ENCODE measurements at regions not wholly inside any gene's neighbourhood (a gene's known extent, or its start where the extent isn't known, plus 50 kb on each side); places are given as distances from the start of the nearest gene placed in this dataset.

DNA sequence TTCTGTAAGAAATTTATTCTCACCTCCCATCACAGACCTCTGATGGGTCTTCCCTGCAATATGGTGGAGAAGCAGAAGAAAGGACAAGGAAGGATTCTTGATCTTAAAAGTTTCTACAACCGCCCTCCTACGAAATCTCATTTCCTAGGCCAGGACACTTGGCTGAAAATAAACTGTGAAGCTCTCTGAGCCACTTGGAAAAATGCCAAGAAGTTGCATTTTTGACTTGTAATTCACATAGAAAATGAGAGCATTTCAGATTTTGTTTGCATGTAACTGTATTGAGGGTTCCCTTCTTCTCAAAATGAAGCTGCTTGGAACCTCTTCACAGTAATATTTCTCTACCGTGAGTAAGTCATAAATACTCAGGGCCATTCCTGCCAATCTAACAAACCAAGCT is 458.3 kb upstream of the SLC14A2 start:
- Histone ChIP-seq H3K27ac (ENCODE audit: low read depth, low read length) (no peak overlapping the region), H3K9ac (ENCODE audit: low read length) (no peak overlapping the region), H3K4me3 (ENCODE audit: low read depth in 1 of 2, low read length in 2 of 2) (no peak overlapping the region), H3K36me3 (ENCODE audit: insufficient read depth, low read length) (no peaks in the 10 kb centered on the region), H3K4me1 (ENCODE audit: insufficient read depth, low read length) (no peaks in the 10 kb centered on the region), H3K27me3 (ENCODE audit: control insufficient read depth in 1 of 2, insufficient read depth in 2 of 2, low read length in 2 of 2) (no peaks in the 10 kb centered on the region), H3K9me3 (ENCODE audit: low read length) (no peaks in the 10 kb centered on the region)

DNA sequence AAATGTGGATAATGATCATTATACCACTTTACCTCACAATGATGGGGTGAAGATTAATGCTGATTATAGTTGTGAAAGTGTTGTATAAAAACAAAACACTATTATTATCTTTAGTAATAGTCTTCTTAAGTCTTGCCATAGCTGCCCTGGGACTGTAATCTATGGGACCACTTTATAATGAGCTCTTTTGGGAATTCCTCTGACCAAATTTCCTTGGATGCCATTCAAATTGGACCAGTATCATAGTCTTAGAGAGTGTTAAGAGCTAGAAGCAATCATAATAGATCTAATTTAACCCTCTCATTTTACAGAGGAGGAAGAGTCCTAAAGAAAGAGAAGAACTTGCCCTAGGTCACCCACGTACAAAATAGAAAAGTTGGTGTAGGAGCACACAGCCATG is 457.7 kb upstream of the SLC14A2 start:
- H3K27me3 ChIP-seq (ENCODE audit: control insufficient read depth in 1 of 2, insufficient read depth in 2 of 2, low read length in 2 of 2), result no peaks in the 10 kb centered on the region
- no peak overlapping the region for H3K9ac ChIP-seq (ENCODE audit: low read length)
- no peak overlapping the region for H3K27ac ChIP-seq (ENCODE audit: low read depth, low read length)

DNA sequence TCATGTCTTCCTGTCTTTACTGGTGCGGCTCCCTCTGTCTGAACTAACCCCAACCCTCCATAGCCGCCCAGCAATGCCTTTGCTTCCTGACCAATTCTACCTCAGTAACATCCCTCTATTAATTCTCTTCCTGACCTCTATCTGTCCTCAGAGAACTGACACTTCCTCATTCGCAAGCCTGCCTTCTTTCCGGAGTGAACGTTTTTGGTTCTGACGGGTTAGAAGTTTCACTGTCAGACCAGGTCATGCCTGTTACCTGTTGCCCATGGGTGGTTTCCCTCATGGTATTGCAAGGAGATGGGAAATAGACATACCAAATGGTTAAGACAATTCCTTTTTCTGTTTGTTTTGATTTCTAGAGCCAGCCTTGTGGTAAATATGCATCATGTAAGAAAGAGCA is 453.4 kb upstream of the SLC14A2 start:
- Histone ChIP-seq H3K4me1 (ENCODE audit: insufficient read depth, low read length) (no peaks in the 10 kb centered on the region), H3K27ac (ENCODE audit: low read depth, low read length) (no peak overlapping the region), H3K4me3 (ENCODE audit: low read depth in 1 of 2, low read length in 2 of 2) (no peak overlapping the region), H3K9ac (ENCODE audit: low read length) (no peak overlapping the region), H3K36me3 (ENCODE audit: insufficient read depth, low read length) (no peaks in the 10 kb centered on the region), H3K9me3 (ENCODE audit: low read length) (no peaks in the 10 kb centered on the region), H3K27me3 (ENCODE audit: control insufficient read depth in 1 of 2, insufficient read depth in 2 of 2, low read length in 2 of 2) (no peaks in the 10 kb centered on the region)

More for the DNA sequence above, 457.7 kb upstream of the SLC14A2 start:
- H3K9me3 ChIP-seq (ENCODE audit: low read length), result no peaks in the 10 kb centered on the region
- no peaks in the 10 kb centered on the region for H3K36me3 ChIP-seq (ENCODE audit: insufficient read depth, low read length)
- no peak overlapping the region for H3K4me3 ChIP-seq (ENCODE audit: low read depth in 1 of 2, low read length in 2 of 2)
- H3K4me1 ChIP-seq (ENCODE audit: insufficient read depth, low read length), result no peaks in the 10 kb centered on the region

DNA sequence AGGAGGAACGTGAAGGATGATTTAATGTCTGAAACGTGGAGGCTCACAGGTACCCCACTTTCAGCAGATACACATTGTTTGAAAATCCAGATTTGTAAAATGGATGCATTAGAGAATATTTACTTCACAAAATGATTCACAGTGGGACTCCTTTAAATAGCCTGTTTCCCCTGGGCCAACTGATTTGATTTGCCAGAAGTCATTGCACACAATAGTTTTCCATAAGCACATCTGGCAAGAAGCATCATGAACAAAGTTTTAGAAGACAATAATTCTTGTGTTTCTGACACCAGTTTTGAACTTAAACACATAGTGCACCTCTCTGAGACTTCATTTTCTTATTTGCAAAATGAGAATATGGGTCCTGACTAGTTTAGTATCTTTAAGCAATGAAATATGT is 451.4 kb upstream of the SLC14A2 start:
- Histone ChIP-seq H3K4me3 (ENCODE audit: low read depth in 1 of 2, low read length in 2 of 2) (no peak overlapping the region), H3K9ac (ENCODE audit: low read length) (no peak overlapping the region), H3K4me1 (ENCODE audit: insufficient read depth, low read length) (no peaks in the 10 kb centered on the region), H3K9me3 (ENCODE audit: low read length) (no peaks in the 10 kb centered on the region), H3K36me3 (ENCODE audit: insufficient read depth, low read length) (no peaks in the 10 kb centered on the region), H3K27me3 (ENCODE audit: control insufficient read depth in 1 of 2, insufficient read depth in 2 of 2, low read length in 2 of 2) (no peaks in the 10 kb centered on the region), H3K27ac (ENCODE audit: low read depth, low read length) (no peak overlapping the region)

DNA sequence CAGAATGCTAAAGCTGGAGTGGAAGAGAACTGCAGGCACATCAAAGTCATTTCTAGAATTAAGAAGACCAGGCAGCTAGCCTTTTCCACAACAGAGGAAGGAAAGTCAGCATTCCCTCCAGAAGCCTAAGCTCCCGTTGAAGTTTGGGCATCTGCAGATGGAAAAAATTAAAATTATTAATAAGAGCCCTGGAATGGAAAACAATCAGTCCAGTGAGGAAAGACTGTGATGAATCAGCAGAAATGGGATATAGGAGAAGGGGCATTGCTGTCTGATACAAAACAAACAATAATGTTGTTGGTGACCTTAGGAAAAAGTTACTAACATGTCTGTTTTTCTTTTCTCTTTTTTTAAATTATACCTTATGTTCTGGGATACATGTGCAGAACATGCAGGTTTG is 450.7 kb upstream of the SLC14A2 start:
- H3K27me3 ChIP-seq (ENCODE audit: control insufficient read depth in 1 of 2, insufficient read depth in 2 of 2, low read length in 2 of 2), result no peaks in the 10 kb centered on the region
- H3K27ac ChIP-seq (ENCODE audit: low read depth, low read length), result no peak overlapping the region
- H3K4me1 ChIP-seq (ENCODE audit: insufficient read depth, low read length), result no peaks in the 10 kb centered on the region
- H3K9ac ChIP-seq (ENCODE audit: low read length), result no peak overlapping the region
- no peak overlapping the region for H3K4me3 ChIP-seq (ENCODE audit: low read depth in 1 of 2, low read length in 2 of 2)
- no peaks in the 10 kb centered on the region for H3K9me3 ChIP-seq (ENCODE audit: low read length)
- no peaks in the 10 kb centered on the region for H3K36me3 ChIP-seq (ENCODE audit: insufficient read depth, low read length)

DNA sequence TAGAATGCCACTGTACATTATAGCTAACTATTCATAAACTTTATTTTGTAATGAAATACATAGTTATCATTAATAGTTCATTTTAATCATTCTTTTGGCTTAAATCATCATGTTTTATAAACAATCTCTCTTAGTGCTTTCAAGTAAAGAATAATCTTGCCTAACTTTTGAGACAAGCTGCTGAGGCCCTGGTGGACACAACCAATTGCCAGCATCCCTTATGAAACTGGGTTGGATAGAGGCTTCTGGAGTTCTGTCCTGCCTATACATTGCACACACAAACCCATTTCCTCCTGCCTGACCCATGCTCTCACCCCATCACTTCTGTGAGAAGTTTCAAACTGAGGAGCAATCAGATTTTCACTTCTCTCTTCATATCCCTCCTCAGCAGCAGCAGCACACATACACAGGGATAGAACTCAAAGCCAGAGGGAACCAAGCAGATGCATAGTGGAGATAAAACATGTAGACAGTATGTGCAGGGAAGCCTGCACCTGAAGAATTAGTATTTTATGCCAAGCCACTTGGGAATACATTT is 450.0 kb upstream of the SLC14A2 start:
- Histone ChIP-seq H3K4me1 (ENCODE audit: insufficient read depth, low read length) (no peaks in the 10 kb centered on the region), H3K27ac (ENCODE audit: low read depth, low read length) (no peak overlapping the region), H3K9ac (ENCODE audit: low read length) (no peak overlapping the region), H3K27me3 (ENCODE audit: control insufficient read depth in 1 of 2, insufficient read depth in 2 of 2, low read length in 2 of 2) (no peaks in the 10 kb centered on the region), H3K9me3 (ENCODE audit: low read length) (no peaks in the 10 kb centered on the region), H3K36me3 (ENCODE audit: insufficient read depth, low read length) (no peaks in the 10 kb centered on the region), H3K4me3 (ENCODE audit: low read depth in 1 of 2, low read length in 2 of 2) (no peak overlapping the region)

DNA sequence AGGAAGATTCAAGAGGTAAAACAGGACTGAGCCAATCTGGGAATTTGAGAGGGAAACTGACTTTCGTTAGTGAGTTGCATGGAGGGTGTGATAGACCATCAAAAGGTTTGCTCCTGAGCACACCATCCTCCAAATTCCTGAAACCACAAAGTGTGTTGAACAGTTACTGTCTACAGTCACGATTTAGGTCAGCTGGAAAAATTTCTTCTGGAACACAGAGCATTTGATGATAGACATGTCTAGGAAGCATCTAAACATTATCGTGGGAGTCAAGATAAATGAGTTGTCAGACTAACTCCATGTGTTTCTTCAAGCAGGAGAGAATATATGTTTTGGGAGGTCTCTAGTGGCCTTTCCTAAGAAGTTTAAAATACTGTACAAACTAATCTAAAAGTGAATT is 449.4 kb upstream of the SLC14A2 start:
- no peak overlapping the region for H3K9ac ChIP-seq (ENCODE audit: low read length)
- H3K36me3 ChIP-seq (ENCODE audit: insufficient read depth, low read length), result no peaks in the 10 kb centered on the region
- H3K9me3 ChIP-seq (ENCODE audit: low read length), result no peaks in the 10 kb centered on the region
- H3K4me1 ChIP-seq (ENCODE audit: insufficient read depth, low read length), result no peaks in the 10 kb centered on the region
- H3K27ac ChIP-seq (ENCODE audit: low read depth, low read length), result no peak overlapping the region
- no peaks in the 10 kb centered on the region for H3K27me3 ChIP-seq (ENCODE audit: control insufficient read depth in 1 of 2, insufficient read depth in 2 of 2, low read length in 2 of 2)
- H3K4me3 ChIP-seq (ENCODE audit: low read depth in 1 of 2, low read length in 2 of 2), result no peak overlapping the region

DNA sequence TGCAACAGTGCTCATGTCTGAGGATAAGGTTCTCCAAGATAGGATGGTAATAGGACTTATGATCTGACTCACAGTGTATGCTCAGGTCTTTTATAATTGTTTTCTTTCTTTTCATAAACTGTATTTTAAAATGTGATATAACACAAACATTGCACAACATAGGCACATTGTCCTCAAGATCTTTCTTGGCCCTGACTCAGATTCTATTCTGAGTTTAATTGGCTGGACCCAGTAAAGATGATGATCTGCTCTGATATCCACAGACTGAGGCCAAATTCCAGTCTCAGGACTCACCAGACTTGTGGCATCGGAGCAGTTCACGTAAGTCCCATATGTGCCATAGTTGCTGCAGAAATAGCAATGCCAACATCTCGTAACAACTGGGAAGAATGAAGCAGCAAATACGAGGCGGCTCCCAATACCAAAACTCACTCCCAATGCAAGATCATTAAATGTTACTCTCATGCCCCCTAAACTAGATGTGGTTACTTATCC is 448.9 kb upstream of the SLC14A2 start:
- Histone ChIP-seq H3K9ac (ENCODE audit: low read length) (no peak overlapping the region), H3K9me3 (ENCODE audit: low read length) (no peaks in the 10 kb centered on the region), H3K36me3 (ENCODE audit: insufficient read depth, low read length) (no peaks in the 10 kb centered on the region), H3K27me3 (ENCODE audit: control insufficient read depth in 1 of 2, insufficient read depth in 2 of 2, low read length in 2 of 2) (no peaks in the 10 kb centered on the region), H3K4me3 (ENCODE audit: low read depth in 1 of 2, low read length in 2 of 2) (no peak overlapping the region), H3K4me1 (ENCODE audit: insufficient read depth, low read length) (no peaks in the 10 kb centered on the region), H3K27ac (ENCODE audit: low read depth, low read length) (no peak overlapping the region)

DNA sequence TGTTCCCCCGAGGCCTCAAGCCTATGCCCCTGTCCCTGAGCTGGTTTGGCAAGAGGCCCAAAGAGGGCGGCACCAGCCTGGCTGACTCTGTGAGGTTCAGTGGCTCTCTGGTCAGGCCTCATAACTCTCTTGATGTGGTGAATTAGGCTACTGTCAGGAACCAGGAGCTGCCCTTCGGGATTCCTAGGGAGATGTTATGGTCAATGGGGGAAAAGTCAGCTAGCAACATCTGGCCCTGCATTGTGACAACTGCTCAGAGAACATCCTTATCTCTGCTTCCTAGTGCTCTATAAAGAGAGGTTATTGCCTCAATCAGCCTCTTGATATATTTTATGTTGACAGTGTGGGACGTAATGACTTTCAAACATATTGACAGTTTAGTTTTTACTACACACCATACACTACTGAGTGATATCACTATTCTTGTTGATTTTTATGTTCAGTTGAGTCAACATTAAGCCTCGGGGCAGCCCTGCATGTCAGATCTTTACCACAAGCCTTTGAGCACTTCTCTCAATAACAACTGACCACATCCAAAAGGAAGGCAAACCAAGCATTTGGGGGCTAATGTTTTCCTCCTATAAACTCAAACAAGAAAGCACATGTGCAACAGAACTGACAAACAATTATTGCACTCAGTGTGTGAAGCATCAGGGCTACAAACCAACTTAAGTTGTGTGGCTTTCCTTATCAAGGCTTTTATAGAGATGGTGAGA is 448.3 kb upstream of the SLC14A2 start:
- H3K36me3 ChIP-seq (ENCODE audit: insufficient read depth, low read length), result no peaks in the 10 kb centered on the region
- H3K9ac ChIP-seq (ENCODE audit: low read length), result no peak overlapping the region
- no peaks in the 10 kb centered on the region for H3K4me1 ChIP-seq (ENCODE audit: insufficient read depth, low read length)
- H3K27me3 ChIP-seq (ENCODE audit: control insufficient read depth in 1 of 2, insufficient read depth in 2 of 2, low read length in 2 of 2), result no peaks in the 10 kb centered on the region
- H3K4me3 ChIP-seq (ENCODE audit: low read depth in 1 of 2, low read length in 2 of 2), result no peak overlapping the region
- H3K27ac ChIP-seq (ENCODE audit: low read depth, low read length), result no peak overlapping the region
- no peaks in the 10 kb centered on the region for H3K9me3 ChIP-seq (ENCODE audit: low read length)

DNA sequence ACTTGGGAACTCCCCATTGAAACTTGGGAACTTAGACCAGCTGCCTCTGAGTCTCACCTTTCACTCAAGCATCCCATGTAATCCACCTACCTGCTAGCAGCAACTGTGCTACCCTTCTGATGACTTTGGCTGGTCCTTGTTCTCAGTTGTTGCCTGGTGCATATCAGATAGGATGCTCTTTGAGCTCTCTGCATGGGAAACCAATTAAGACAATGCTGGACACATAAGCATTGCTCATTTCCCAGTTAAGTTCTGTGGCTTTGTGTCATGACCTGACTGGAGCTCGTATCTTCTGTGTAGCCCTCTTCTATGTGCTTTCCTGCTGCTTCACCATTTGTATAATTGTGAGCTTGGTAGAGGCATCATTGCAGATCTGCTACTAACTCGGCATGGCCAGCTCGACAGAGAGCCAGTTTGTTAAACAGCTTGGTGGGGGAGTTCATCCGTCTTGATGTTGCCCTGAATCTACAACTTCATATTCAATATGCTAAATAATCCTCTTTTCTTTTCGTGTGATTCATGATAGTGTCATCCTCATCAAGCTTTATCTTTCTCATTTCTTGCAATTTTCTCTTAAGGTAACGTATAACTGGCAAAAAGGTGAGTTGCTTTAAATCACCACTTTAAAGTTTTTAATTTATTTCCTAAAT is 447.5 kb upstream of the SLC14A2 start:
- H3K27ac ChIP-seq (ENCODE audit: low read depth, low read length), result no peak overlapping the region
- H3K4me3 ChIP-seq (ENCODE audit: low read depth in 1 of 2, low read length in 2 of 2), result no peak overlapping the region
- H3K9me3 ChIP-seq (ENCODE audit: low read length), result no peaks in the 10 kb centered on the region
- H3K27me3 ChIP-seq (ENCODE audit: control insufficient read depth in 1 of 2, insufficient read depth in 2 of 2, low read length in 2 of 2), result no peaks in the 10 kb centered on the region
- no peaks in the 10 kb centered on the region for H3K4me1 ChIP-seq (ENCODE audit: insufficient read depth, low read length)
- H3K9ac ChIP-seq (ENCODE audit: low read length), result no peak overlapping the region
- no peaks in the 10 kb centered on the region for H3K36me3 ChIP-seq (ENCODE audit: insufficient read depth, low read length)

DNA sequence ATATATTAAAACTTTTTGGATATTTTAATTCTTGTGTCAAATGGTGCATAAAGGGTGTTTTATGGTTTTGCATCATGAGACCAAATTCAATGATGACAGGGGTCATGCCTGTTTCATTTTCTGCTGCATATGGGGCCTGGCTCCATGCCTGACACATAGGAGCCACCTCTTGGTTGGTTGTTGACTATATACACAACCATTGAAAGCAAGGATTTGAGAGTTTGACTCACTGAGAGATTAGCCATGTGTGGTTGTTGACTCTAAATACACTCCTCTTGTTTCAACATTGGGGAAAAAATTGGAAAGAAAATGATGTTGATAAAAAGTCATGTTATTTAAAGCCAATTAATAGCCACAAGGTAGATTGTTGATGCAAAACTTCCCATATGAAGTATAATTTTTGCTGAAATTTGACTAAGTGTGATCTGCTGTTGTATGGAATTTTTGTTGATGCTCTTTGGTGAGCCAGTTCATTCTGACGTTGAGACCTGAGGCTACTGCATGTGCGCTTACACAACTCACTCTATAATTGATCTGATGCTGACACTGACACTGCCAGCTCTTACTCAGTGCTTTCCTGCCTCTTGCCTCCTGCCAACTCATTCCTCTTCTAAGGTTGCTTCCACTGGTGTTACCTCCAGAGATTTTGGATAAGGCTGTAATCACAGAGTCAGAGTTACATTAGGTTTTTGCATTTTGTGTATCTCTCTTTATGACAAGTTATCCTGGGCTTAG is 446.2 kb upstream of the SLC14A2 start:
- no peak overlapping the region for H3K9ac ChIP-seq (ENCODE audit: low read length)
- no peaks in the 10 kb centered on the region for H3K36me3 ChIP-seq (ENCODE audit: insufficient read depth, low read length)

More for the DNA sequence above, 446.2 kb upstream of the SLC14A2 start:
- H3K4me1 ChIP-seq (ENCODE audit: insufficient read depth, low read length), result no peaks in the 10 kb centered on the region
- H3K9me3 ChIP-seq (ENCODE audit: low read length), result no peaks in the 10 kb centered on the region
- no peak overlapping the region for H3K27ac ChIP-seq (ENCODE audit: low read depth, low read length)
- H3K27me3 ChIP-seq (ENCODE audit: control insufficient read depth in 1 of 2, insufficient read depth in 2 of 2, low read length in 2 of 2), result no peaks in the 10 kb centered on the region
- H3K4me3 ChIP-seq (ENCODE audit: low read depth in 1 of 2, low read length in 2 of 2), result no peak overlapping the region

Data from muscle layer of colon (tissue), 2 donors.